HCT116 (cell line): ENCODE measurements at regions not wholly inside any gene's neighbourhood (a gene's known extent, or its start where the extent isn't known, plus 50 kb on each side); places are given as distances from the start of the nearest gene placed in this dataset.
A peak's percentile ranks its signal among the peaks of the same experiment; 100 is the strongest.

Experiments
- ATAC-seq: fragments of 200-7000 bp; cut with Tn5 transposase; 2 replicates; pipeline ENCODE4 v1.9.1; 2020; ENCODE audit warnings: mild to moderate bottlenecking, moderate library complexity
- BruUV-seq: library from RNA; stranded (reverse); fragments of 400-500 nt; replicated peaks from 2 replicates; lab custom pipeline; 2021; lab: Mats Ljungman, UMichigan
- CTCF ChIA-PET: fragments of 300-600 bp; sonication (Branson Sonifier 250); formaldehyde crosslinking; loops from one replicate; lab custom pipeline; 2021; ENCODE audit warnings: antibody characterized with exemption; lab: Charles Lee
- POLR2A ChIA-PET: fragments of 300-600, 350-600 bp; sonication (Branson Sonifier 250); formaldehyde crosslinking; loops from one replicate; lab custom pipeline; 2021; ENCODE audit warnings: antibody characterized with exemption; lab: Charles Lee
- RAD21 ChIA-PET, 2 experiments: fragments of 300-600 bp; sonication (Branson Sonifier 250); formaldehyde crosslinking; loops; one replicate each; lab custom pipeline; 2023; ENCODE audit warnings: low total read pairs in 2 of 2; ENCODE audit not compliant: uncharacterized antibody in 2 of 2, unreplicated experiment in 2 of 2, low non-redundant PET in 1 of 2; lab: Charles Lee
- DNase-seq: peaks from one replicate; pipeline ENCODE4 v3.0.0-alpha.2; 2010; ENCODE audit warnings: low read depth, low spot score
- H2AFZ ChIP-seq: fragments of 200-600 bp; shearing (Covaris generic), sonication (generic); 2 replicates; pipeline ENCODE4 v1.6.1; 2017; ENCODE audit warnings: low read depth, mixed run types, mixed read lengths, antibody characterized with exemption, low read length; ENCODE audit not compliant: poor library complexity, severe bottlenecking
- H3K27ac ChIP-seq: 2 replicates; pipeline ENCODE4 v1.5.1; 2012; ENCODE audit warnings: low read depth, low read length
- H3K27me3 ChIP-seq: fragments of 200-600 bp; sonication (generic); 2 replicates; pipeline ENCODE4 v1.6.1; 2016; ENCODE audit warnings: mixed run types, low read length, mixed read lengths; ENCODE audit not compliant: insufficient read depth
- H3K36me3 ChIP-seq, 2 experiments: fragments of 200-500 bp in 1 of 2; fragments of 200-600 bp in 1 of 2; sonication (Bioruptor generic) in 1 of 2; sonication (generic) in 1 of 2; 2 replicates each; pipeline versions ENCODE4 v1.5.1 to v1.6.1; 2014 to 2016; ENCODE audit warnings: low read length in 2 of 2, inconsistent platforms in 1 of 2, mixed read lengths in 1 of 2, mixed run types in 1 of 2; ENCODE audit not compliant: insufficient read depth in 2 of 2, control insufficient read depth in 1 of 2
- H3K4me1 ChIP-seq, 2 experiments: fragments of 200-600 bp in 1 of 2; sonication (generic) in 1 of 2; 2 replicates each; pipeline versions ENCODE4 v1.5.1 to v1.6.1; 2012 to 2017; ENCODE audit warnings: low read length in 2 of 2, inconsistent platforms in 1 of 2, mild to moderate bottlenecking in 1 of 2, mixed read lengths in 1 of 2, mixed run types in 1 of 2, moderate library complexity in 1 of 2; ENCODE audit not compliant: insufficient read depth in 2 of 2, control insufficient read depth in 1 of 2
- H3K4me2 ChIP-seq: fragments of 200-600 bp; sonication (generic); 2 replicates; pipeline ENCODE4 v1.6.1; 2017; ENCODE audit warnings: mixed run types, low read length, mixed read lengths
- H3K4me3 ChIP-seq, 2 experiments: fragments of 200-600 bp in 1 of 2; sonication (generic) in 1 of 2; replicated peaks in 1 of 2; 2 replicates each; pipeline ENCODE4 v1.5.1; 2011 to 2016; ENCODE audit warnings: low read length in 2 of 2, control low read depth in 1 of 2, low read depth in 1 of 2, mild to moderate bottlenecking in 1 of 2, mixed read lengths in 1 of 2, mixed run types in 1 of 2
- H3K79me2 ChIP-seq: fragments of 200-600 bp; sonication (generic); 2 replicates; pipeline ENCODE4 v1.6.1; 2017; ENCODE audit warnings: mild to moderate bottlenecking, mixed run types, low read length, moderate library complexity, mixed read lengths; ENCODE audit not compliant: insufficient read depth
- H3K9ac ChIP-seq: fragments of 200-600 bp; sonication (generic); 2 replicates; pipeline ENCODE4 v1.6.1; 2016; ENCODE audit warnings: low read length, mixed read lengths
- H3K9me2 ChIP-seq: fragments of 200-600 bp; sonication (generic), shearing (Covaris generic); 2 replicates; pipeline ENCODE4 v1.6.1; 2017; ENCODE audit warnings: mixed run types, mild to moderate bottlenecking, moderate library complexity; ENCODE audit not compliant: insufficient read depth
- H3K9me3 ChIP-seq, 2 experiments: fragments of 200-500 bp in 1 of 2; fragments of 200-600 bp in 1 of 2; sonication (Bioruptor generic) in 1 of 2; sonication (generic) in 1 of 2; 2 replicates each; pipeline ENCODE4 v1.6.1; 2014 to 2017; ENCODE audit warnings: low read length in 2 of 2, mixed read lengths in 2 of 2, inconsistent platforms in 1 of 2, low read depth in 1 of 2, mild to moderate bottlenecking in 1 of 2, mixed run types in 1 of 2, moderate library complexity in 1 of 2; ENCODE audit not compliant: control insufficient read depth in 1 of 2, insufficient read depth in 1 of 2
- H4K20me1 ChIP-seq: fragments of 200-600 bp; sonication (generic), shearing (Covaris generic); 2 replicates; pipeline ENCODE4 v1.6.1; 2017; ENCODE audit warnings: mixed run types, mild to moderate bottlenecking, moderate library complexity; ENCODE audit not compliant: insufficient read depth
- CBX3 ChIP-seq: IDR thresholded peaks from 2 replicates; pipeline ENCODE4 v1.6.1; 2012; ENCODE audit warnings: low read depth
- CTCF ChIP-seq, 3 experiments: fragments of 200-600 bp in 1 of 3; sonication (generic) in 1 of 3; IDR thresholded peaks in 2 of 3; conservative IDR thresholded peaks in 1 of 3; 2 replicates each; pipeline ENCODE4 v1.5.1; 2012 to 2017; ENCODE audit warnings: low read depth in 2 of 3, low read length in 2 of 3, antibody characterized with exemption in 1 of 3, borderline replicate concordance in 1 of 3, control low read depth in 1 of 3, mild to moderate bottlenecking in 1 of 3, mixed read lengths in 1 of 3, mixed run types in 1 of 3, moderate library complexity in 1 of 3; ENCODE audit not compliant: insufficient read depth in 1 of 3
- EGR1 ChIP-seq: IDR thresholded peaks from 2 replicates; pipeline ENCODE4 v1.6.1; 2012; ENCODE audit warnings: low read depth
- ELF1 ChIP-seq: IDR thresholded peaks from 2 replicates; pipeline ENCODE4 v1.6.1; 2012; ENCODE audit warnings: low read depth, borderline replicate concordance
- EZH2 ChIP-seq: fragments of 200-600 bp; sonication (generic); IDR thresholded peaks from 2 replicates; pipeline ENCODE4 v1.6.1; 2017; ENCODE audit warnings: antibody characterized with exemption, mixed run types
- EZH2phosphoT487 ChIP-seq: fragments of 200-600 bp; IDR thresholded peaks from 2 replicates; pipeline ENCODE4 v1.6.1; 2018; ENCODE audit warnings: antibody characterized with exemption, borderline replicate concordance
- JUND ChIP-seq: IDR thresholded peaks from 2 replicates; pipeline ENCODE4 v1.6.1; 2012
- MAX ChIP-seq: IDR thresholded peaks from 2 replicates; pipeline ENCODE4 v1.6.1; 2012
- POLR2AphosphoS5 ChIP-seq: IDR thresholded peaks from 2 replicates; pipeline ENCODE4 v1.6.1; 2011; ENCODE audit warnings: mild to moderate bottlenecking, low read depth, low read length, moderate library complexity
- RAD21 ChIP-seq: IDR thresholded peaks from 2 replicates; pipeline ENCODE4 v1.6.1; 2012; ENCODE audit warnings: low read depth, mild to moderate bottlenecking
- SIN3A ChIP-seq: IDR thresholded peaks from 2 replicates; pipeline ENCODE4 v1.6.1; 2012; ENCODE audit warnings: low read depth
- SP1 ChIP-seq: IDR thresholded peaks from 2 replicates; pipeline ENCODE4 v1.6.1; 2012; ENCODE audit warnings: low read depth
- SRF ChIP-seq: IDR thresholded peaks from 2 replicates; pipeline ENCODE4 v1.6.1; 2012; ENCODE audit warnings: low read depth
- YY1 ChIP-seq: IDR thresholded peaks from 2 replicates; pipeline ENCODE4 v1.6.1; 2011; ENCODE audit warnings: low read length, low read depth, moderate library complexity, mild to moderate bottlenecking; ENCODE audit not compliant: insufficient replicate concordance; ENCODE audit errors: extremely low read depth
- ZBTB33 ChIP-seq: IDR thresholded peaks from 2 replicates; pipeline ENCODE4 v1.6.1; 2011; ENCODE audit warnings: mild to moderate bottlenecking, low read length, moderate library complexity; ENCODE audit not compliant: insufficient replicate concordance; ENCODE audit errors: extremely low read depth
- ZNF274 ChIP-seq: fragments of 200-500 bp; sonication (Bioruptor generic); IDR thresholded peaks from 2 replicates; pipeline ENCODE4 v1.6.1; 2014; ENCODE audit warnings: mild to moderate bottlenecking, low read depth, low read length, inconsistent platforms
- intact Hi-C: fragments of 100-400 bp; cut with micrococcal nuclease; formaldehyde crosslinking; loops from 2 replicates; pipeline ENCODE4 v1.10.0; 2022

GRCh38 chr4:138889216-138889615, 126.4 kb upstream of the NOCT start:
- H3K4me2 ChIP-seq, result no peak overlapping the region
- H3K79me2 ChIP-seq, result no peaks in the 10 kb centered on the region
- TF ChIP-seq SP1 (no peak), ELF1 (no peak)
- H4K20me1 ChIP-seq, result no peaks in the 10 kb centered on the region
- H3K9me3 ChIP-seq, result no peaks in the 10 kb centered on the region
- no peak overlapping the region for H2AFZ ChIP-seq
- H3K27ac ChIP-seq, result no peak overlapping the region
- no peak overlapping the region for H3K4me3 ChIP-seq
- ChIA-PET POLR2A (no interaction called here), RAD21 (no interaction called here), CTCF (no interaction called here)
- no peaks in the 10 kb centered on the region for H3K9me2 ChIP-seq
- no peaks in the 10 kb centered on the region for H3K27me3 ChIP-seq
- no peaks in the 10 kb centered on the region for H3K4me1 ChIP-seq
- H3K9ac ChIP-seq, result no peak overlapping the region
- no TSS peak for BruUV-seq
- no peak for ATAC-seq
- no peaks in the 10 kb centered on the region for H3K36me3 ChIP-seq
- DNase-seq, result no peak
- intact Hi-C loops, result no loop called here

GRCh38 chr4:138887741-138888140, 127.8 kb upstream of the NOCT start:
- Histone ChIP-seq H3K79me2 (no peaks in the 10 kb centered on the region), H3K9me3 (no peaks in the 10 kb centered on the region), H3K27ac (no peak overlapping the region), H3K9me2 (no peaks in the 10 kb centered on the region), H3K9ac (no peak overlapping the region), H3K36me3 (no peaks in the 10 kb centered on the region), H3K27me3 (no peaks in the 10 kb centered on the region), H2AFZ (peak overlapping the region; percentile 67), H3K4me2 (no peak overlapping the region), H3K4me1 (no peaks in the 10 kb centered on the region), H3K4me3 (no peak overlapping the region), H4K20me1 (no peaks in the 10 kb centered on the region)
- intact Hi-C loops, result no loop called here
- RAD21 ChIA-PET, result no interaction called here
- POLR2A ChIA-PET, result no interaction called here
- no TSS peak for BruUV-seq
- CTCF ChIA-PET, result no interaction called here
- DNase-seq (no peak), ATAC-seq (no peak)
- TF ChIP-seq JUND, result no peak
- TF ChIP-seq SRF, result no peak
- no peak for TF ChIP-seq RAD21
- no peak for TF ChIP-seq ZBTB33
- TF ChIP-seq CBX3, result no peak
- no peak for TF ChIP-seq CTCF (IDR thresholded peaks at IDR 0.05 in 2 of 3, conservative IDR thresholded peaks at IDR 0.05 in 1 of 3; ENCODE audit: borderline replicate concordance in 1 of 3, insufficient read depth in 1 of 3, low read depth in 2 of 3, low read length in 2 of 3)
- no peak for TF ChIP-seq ZNF274
- no peak for TF ChIP-seq SP1
- no peak for TF ChIP-seq SIN3A
- no peak for TF ChIP-seq EZH2
- TF ChIP-seq POLR2AphosphoS5, result no peak
- TF ChIP-seq EGR1, result no peak
- no peak for TF ChIP-seq YY1
- no peak for TF ChIP-seq MAX
- TF ChIP-seq EZH2phosphoT487, result no peak
